Stimulated activated CD8-positive, alpha-beta memory T cell treated with anti-CD3 and anti-CD28 coated beads, Interleukin-12 subunit alpha, Interleukin-12 subunit beta, amount 100 ng/mL, for 24 hours (primary cell): ENCODE measurements at regions not wholly inside any gene's neighbourhood (a gene's known extent, or its start where the extent isn't known, plus 50 kb on each side); places are given as distances from the start of the nearest gene placed in this dataset.

Source experiments
- DNase-seq: peaks from one replicate; pipeline ENCODE4 v3.0.0-alpha.2; 2020; ENCODE audit errors: extremely low read depth

DNA sequence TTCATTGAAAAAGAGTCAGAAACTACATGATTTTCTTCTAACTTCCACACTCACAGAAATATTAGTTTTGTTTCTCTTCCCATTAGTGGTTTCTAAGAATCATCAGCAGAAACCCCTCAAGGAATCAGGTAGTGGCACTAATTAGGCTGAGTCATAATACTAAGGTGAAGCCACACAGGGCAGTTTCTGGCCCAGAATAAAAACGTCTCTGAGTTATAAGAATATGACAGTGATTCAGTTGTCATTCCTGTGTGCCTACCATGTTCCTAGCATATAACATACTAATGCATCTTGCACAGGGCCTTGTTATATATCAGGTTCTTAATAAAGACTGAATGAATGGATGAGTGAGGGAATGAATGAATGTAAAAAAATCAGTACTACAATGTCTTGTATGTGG, 206.0 kb upstream of the PLEKHG7 start:
- DNase-seq, result no peak

DNA sequence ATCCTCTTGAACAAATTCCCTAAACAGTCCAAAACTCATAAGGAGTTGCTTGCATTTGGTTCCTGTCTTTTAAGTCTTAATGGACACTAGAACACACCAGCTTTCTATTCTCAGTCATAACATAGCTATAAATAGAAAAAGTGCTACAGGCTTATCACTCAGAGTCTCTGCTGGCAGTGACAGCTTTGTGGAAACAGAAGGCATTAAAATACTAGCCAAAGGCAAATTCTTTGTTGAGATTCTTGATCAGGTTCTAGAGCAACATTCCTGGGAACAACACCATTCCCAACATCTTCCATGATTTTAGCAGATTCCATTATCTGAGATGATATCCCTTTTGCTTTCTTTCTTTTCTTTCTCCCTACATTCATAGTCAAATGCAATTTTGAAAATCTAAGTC, 207.7 kb upstream of the PLEKHG7 start:
- DNase-seq, result no peak

DNA sequence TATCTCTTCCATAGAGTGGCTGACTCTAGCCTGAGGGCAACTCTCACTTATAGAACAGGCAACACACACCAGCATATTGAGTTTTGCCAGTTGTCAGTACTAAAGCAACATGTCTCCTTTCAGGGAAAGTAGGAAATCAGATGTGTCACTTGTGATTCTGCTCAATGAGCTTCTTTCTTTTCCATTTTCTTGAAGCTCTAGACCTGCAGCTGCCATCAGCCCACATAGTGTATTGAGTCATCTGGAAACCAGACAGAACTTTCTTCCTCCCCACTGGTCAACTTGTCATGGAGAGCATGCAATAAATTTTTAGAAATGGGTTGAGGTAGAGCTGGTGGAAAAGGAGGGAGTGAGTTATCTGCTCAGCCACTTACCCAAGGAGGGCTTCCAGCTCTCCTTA, 209.0 kb upstream of the PLEKHG7 start:
- no peak for DNase-seq

DNA sequence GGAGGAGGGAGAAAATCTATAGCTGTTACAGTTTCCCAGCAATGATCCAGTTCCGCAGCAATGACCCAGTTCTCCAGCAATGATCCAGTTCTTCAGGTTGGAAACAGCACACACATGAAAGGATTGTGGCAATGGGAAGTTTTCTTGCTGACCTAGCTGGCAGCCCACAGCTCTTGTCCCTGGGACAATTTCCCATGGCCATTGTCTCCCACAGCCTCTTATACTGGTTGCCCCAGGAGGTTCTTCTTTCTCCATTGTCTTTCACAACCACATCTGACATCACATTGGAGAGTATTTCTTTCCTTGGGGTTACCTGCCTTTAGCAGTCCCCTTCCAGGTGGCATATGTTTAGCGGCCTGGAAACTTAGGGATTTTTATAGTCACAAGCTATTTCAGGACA, 209.8 kb upstream of the PLEKHG7 start:
- no peak for DNase-seq

DNA sequence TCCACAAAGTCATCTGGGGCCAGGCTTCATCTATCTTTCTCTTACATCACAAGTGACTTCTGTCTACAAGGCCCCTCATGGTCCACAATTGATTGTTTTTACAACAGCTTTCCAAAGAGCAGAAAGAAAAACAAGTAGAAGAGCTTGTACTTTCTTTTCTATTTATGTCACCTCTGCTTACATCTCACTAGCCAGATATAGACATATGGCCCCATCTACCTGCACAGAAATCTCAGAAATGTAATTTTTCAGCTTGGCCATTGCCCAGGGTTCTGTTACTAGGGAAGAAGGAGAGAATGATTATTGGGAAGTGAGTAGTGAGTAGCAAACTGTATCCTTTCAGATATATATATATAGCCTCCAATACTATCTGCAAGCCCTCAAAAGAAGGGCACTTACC, 210.5 kb upstream of the PLEKHG7 start:
- no peak for DNase-seq

DNA sequence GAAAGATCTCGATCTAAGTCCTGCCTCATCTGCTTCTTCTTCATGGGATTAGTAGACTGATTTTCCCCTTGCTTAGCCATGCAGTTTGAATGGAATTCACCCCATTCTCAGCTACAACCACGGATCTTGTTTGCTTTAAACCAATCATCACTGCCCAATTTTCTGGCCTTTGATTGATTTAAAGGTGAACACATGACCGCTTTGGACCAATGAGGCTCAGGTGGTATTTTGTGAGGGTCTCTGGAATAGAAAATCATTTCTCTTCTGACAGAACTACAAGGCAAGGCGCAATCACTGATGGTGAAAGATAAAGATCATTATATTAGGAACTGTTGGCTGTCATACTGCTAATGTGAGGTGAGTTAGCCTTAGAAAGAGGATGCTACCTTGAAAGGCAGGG, 213.0 kb upstream of the PLEKHG7 start:
- DNase-seq, result no peak

DNA sequence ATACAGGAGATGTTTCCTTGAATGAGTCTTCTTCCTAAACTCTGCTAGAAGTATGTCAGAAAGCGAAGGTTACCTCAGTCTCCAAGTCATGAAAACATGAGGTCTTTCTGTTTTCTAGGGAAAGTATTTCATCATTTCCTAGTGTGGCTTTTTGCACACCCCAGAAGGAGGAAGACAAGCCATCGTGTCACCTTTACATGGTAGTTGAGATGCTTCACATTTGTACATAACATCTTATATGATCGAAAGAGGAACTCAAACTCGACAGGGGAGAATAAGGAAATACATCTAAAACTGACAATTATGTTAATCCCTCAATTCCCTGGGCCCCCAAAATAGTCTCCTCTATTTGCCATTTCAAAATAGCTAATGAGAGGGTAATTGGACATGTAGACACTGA, 214.1 kb upstream of the PLEKHG7 start:
- no peak for DNase-seq

DNA sequence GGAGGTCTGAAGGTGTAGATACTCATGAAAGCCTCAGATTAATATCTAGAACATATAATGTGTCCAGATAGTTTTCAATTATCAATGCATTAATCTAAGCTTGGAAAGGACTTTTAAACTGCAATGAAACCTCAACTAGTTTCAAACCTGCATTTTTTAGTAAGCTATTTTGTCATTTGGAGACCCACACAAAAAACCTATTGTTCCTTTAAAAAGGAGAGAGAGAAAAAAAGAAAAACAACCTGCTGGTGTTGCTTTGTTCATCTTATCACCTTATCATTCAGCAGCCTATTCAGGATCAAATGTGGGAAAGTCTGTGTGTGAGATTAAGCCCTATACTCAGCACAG, 215.7 kb upstream of the PLEKHG7 start:
- no peak for DNase-seq

DNA sequence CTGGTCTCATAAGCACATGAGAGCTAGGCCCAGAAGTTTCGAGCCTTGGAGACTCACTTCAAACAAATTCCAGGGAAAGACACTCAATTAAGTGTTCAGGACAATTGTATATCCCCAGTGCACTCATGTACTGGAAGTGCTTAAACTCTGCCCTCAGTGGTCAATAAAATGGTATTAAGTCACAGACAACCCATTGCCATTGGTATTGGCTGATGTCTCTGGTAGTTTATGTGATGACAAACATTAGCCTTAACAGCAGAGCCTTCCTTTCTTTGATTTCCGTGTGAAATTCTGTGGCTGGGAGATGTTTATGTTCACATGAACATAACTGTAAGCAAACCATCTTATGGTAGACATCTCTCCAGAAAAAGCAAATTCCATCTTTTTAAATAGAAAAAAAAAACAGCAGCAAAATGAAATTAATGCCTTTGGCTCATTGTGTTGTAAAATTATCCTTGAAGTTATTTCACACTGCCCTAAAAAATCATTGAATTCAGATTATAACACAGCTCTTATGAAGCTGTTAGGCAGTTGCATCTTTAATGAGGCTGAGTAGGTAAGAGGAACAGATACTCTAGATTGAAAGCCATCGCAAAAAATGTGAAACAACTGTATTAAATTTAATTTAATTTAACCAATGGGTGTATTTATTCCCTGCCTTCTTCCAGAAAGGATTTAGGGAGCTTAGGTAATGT, 216.2 kb upstream of the PLEKHG7 start:
- DNase-seq, result no peak

DNA sequence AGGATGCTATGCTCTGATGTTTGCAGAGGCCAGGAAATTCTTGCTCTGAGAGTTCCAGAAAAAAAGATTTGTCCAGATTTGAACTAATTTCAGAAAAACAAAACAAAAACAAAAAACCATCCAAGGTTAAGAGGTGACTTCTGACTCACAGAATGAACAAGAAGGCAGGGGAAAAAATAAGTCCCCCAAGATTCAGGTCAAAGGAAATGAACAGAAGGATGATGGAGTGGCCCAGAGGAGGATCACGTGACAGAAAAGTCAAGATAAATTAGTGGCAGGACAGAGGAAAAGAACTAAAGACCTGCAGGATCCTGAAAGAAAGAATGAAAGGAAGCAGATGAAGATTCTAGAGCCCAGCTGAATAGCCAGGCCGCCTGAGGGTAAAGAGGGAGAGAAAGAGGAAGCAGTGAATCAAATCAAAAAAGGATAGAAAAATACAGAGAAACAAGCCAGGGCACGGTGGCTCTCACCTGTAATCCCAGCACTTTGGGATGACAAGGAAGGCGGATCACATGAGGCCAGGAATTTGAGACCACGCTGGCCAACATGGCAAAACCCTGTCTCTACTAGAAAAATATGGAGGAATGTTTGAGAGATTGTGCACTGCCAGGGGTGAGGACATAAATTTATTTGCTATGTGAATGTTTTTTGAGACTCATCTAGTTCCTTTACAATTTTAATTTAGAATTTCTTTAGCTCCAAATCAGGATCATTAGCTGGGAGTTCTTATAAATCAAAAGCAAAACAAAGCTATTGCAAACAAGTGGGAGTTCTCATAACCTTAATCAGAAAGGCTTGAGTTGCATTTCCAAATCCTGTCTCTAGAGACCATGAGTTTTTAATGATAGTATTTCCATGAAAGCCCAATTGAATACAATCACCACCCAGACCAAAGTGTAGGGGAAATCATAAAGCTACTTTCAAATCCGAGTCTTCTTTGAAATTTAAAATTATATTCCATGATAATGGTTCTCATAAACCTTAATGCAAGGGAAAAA, 217.1 kb upstream of the PLEKHG7 start:
- DNase-seq, result no peak

DNA sequence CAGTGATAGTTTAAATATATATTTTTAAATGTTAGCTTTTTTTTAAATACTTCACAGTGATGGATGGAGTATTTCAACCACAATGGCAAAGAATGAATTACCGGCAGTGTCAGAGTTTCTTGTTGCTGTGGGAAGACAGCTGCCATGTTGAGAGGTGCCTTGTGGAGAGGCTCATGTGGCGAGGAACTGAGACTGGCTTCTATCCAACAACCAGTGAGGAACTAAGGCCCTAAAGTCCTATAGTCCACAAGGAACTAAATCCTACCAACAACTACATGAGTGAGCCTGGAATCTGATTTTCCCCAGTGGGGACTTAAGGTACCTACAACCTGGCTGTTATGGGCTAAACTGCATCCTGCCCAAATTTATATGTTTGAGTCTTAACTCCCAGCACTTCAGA, 220.2 kb upstream of the PLEKHG7 start:
- no peak for DNase-seq

DNA sequence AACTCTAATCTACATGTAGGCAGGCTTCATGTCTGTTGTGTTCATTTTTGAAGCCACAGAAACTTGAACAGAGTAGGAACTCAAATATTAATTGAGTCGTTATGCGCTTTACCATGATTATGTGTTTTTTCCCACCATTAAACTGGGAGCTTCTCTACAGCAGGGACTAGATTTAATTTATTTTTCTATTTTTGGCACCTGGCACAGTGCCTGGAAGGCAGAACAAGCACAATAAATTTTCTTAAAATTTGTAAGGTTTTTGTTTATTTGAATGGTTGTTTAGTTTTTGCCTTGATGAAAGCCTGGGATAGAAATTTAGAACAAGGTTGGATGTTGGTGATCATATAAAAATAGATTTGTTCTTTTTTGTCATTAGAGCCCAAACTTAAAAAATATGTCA, 221.7 kb upstream of the PLEKHG7 start:
- no peak for DNase-seq

DNA sequence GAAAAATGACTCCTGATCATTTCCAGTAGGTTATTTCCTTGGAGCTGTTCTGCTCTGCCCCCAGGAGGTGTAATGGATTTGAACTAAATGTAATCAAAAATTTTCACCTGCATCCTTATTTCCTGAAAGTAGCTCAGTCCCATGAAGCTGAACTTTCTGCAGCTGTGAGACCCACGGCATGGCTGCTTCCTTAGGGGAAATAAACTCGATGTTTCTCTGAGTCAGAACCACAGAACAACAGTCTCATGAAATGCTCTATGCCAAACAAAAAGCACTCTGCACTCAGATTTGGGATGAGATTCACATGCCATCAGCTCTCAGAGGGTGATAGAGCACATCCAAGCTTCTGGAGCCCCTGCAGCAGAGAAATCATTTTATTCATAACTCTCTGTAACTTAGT, 224.1 kb upstream of the PLEKHG7 start:
- no peak for DNase-seq

DNA sequence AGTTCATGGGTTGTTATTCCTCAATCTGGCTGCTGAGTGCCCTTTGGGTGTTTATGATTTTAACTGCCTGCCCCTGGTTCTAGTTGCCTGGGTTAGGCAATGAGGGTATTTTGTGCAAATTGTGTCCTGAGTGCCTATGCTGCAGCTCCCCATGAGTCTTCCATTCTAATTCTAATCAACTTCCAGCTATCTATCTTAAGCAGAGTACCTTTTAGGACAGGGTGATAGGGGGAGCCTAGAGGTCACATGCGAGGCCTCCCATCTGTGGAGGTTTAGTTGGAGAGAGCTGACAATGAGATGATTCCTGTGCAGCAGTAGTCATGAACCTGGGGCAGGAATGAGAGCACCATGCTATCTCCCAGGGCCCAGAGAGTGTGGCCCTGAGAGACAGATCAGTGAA, 225.9 kb upstream of the PLEKHG7 start:
- DNase-seq, result no peak

DNA sequence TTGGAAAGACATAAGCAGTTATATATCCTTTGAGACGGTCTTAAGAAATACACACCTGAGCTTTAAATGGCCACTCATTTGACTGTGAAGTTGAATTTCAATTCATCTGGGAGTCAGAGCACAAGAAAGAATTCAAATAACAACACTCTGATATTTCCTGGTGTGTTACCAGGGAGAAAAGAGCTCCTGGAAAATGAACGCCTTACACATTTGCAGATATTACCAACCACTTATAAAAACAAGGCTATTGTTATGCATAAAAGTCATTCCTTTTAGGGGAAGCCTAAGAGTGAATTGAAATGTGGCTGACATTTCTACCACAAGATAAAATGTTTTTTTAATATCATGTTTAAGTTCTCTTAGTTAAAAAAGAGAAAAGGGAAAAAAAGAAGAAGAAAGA, 229.2 kb upstream of the PLEKHG7 start:
- no peak for DNase-seq

DNA sequence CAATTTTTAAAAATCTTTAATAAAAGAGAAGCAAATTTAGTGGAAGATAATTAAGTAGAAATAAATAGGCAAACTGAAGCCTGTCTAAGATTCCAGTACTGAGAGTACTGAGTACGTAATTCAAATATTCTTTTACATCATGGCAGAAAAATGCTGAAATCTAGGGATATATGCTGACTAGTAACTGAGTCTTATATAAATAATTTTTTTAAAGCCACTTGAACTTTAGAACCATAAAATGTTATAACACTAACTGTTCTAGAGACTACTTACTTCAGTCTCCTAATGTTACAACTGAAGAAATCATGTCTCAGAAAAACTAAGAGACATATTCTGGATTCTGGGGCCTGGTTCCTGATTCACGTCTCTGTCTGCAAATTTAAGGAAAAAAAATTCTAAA, 230.6 kb upstream of the PLEKHG7 start:
- DNase-seq, result no peak

DNA sequence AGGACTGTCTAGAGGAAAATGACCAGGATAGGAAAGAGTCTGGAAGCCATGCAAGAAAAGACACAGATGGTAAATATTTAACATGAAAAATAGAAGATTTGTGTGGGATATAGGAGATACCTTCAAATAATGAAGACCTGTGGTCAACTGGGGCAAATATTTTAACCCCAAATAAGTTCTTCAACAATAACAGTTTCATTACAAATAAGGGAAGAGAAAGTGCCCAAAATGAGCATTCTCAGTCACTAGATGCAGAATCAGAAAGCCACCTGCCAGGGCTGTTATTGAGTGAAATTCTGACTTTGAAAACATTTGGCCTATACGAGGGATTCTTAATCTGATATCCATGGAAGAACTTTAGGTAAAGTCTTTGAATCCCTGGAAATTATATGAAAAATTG, 231.2 kb upstream of the PLEKHG7 start:
- DNase-seq, result no peak

DNA sequence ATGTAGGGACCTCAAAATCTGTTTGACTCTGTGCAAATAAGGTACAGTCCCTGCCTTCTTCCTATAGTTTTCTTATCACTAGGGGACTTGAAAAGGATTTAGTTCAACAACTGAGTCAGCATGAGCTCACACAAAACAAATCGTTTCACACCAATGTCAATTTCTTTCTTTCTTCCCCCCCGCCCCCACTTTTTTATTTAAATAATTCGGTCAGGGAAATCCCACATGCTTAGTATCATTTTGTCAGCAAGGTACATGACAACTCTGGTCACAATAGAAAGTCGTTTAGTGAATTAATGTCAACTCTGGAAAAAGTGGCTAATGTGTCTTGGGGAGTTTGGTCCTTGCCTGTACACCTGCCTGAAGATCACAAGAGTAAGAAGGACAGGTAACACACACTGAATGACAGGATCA, 232.2 kb upstream of the PLEKHG7 start:
- DNase-seq, result no peak

DNA sequence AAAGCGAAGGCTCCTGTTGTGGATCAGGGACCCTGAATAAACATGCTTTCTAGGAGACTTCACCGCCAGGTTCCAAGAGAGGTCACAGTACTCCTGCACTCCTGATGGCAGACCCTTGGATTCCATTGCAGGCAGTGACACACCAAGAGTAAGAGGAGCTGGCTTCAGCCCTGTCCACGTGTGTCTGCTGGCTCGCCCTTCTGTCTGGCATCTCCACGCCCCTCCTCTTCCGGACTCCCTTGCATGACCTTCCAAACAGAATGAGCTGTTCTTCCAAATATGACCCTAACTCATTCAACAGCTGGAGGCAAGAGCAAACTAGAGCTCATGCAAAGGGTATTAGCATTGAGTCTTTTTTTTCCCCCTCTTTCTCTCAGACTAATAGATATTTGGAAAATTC, 233.0 kb upstream of the PLEKHG7 start:
- DNase-seq, result no peak

DNA sequence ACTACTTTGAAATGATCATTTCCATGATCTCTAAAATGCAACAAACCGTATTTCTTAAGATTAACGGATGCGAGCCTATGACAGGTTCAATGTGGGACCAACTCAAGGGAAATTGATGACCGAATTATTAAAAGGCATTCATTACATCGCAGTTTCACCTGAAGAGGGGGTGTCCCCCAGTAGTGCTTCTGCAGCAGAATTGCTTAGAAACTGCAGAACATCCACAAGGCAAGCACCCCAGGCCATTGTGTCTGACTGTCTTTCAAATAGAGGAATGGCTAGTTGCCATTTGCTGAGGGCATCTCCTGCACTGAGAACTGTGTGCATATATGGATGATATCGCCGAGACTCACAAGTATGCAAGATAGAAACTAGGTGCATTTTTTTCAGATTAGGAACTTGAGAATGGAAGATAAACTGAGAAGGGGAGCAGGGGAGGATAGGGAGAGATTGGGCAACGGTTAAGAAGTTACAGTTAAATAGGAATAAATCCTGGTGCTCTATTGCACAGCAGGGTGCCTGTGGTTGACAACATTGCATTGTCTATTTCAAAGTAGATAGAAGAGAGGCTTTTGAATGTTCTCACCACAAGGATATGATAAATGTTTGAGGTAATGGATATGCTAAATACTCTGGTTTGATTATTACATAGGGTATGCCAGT, 234.3 kb upstream of the PLEKHG7 start:
- no peak for DNase-seq

DNA sequence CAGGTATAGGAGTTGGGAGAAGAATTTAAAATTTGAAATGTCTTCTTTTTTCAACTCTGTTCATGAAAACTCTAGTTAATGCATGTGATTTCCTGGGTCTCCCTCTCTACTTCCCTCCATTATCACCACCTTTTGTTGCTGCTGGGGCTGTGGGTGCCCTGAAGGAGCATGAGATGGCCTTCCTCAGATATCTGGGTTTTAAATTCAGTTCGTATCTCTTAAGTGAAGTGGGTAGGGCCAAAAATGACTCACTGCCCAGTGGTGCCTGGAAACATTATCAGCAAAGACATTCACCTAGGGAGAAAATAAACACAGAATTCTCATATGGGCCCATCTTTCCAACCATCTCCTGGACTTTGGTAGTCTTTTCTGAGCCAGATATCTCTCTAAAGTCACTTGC, 234.9 kb upstream of the PLEKHG7 start:
- no peak for DNase-seq

DNA sequence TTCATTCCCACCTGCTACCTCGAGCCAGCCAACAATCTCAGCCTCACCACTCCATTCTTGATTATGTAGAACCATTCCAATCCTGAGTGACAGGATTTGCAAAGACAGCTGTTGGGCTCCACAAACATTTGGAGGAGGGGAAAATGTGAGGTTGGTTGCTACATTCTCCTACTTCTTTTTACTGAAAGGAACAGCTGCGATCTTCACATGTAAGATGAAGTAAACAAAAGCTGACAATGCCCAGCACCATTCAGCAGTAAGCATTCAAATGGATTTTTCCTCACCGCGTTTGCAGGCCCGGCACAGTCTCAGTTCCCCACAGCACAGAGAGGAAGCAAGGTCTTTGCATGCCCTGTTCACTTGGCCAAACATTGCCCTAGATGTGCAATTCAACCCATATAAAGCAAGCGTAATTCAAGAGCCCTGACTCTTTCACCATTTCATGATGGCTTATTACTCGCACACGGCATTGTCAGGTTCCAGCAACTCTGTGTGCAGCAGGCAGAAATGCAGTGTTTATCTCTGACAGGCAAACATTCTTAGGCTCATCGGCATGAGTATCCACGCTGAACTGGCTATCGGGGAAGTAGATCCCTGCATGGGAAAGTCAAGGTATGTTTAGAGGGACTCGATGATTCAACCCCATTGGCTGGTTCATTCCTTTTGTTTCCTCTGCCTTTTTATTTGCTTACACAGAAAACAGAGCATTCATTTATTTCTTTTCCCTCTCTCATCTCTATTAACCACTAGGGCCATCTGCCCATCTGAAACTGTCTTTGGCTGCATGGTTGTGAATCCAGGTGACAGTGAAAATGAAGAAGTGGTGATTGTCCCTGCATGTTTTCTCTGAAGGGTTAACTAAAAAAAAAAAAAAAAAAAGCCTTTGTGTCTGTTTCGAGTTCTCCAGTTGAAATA, 236.1 kb upstream of the PLEKHG7 start:
- DNase-seq, result no peak
